ENCODE measurements at regions not wholly inside any gene's neighbourhood (a gene's known extent, or its start where the extent isn't known, plus 50 kb on each side); places are given as distances from the start of the nearest gene placed in this dataset.

GRCh38 chr5:174229068-174229467, 183.6 kb downstream of the NSG2 start:
- TF ChIP-seq BACH1 (IDR thresholded peaks at IDR 0.05; ENCODE audit: low read length) (no peak), CTCF (IDR thresholded peaks at IDR 0.05; ENCODE audit: control extremely low read depth in 1 of 3, insufficient read depth in 1 of 3, low read depth in 1 of 3, low read length in 3 of 3) (no peak), POLR2A (IDR thresholded peaks at IDR 0.05; ENCODE audit: control extremely low read depth in 1 of 2, low read depth in 2 of 2, low read length in 2 of 2) (no peak), KDM1A (IDR thresholded peaks at IDR 0.05; ENCODE audit: borderline replicate concordance, low read length) (no peak), BCL11A (IDR thresholded peaks at IDR 0.05; ENCODE audit: low read depth in 2 of 2, low read length in 2 of 2) (no peak), HDAC2 (IDR thresholded peaks at IDR 0.05; ENCODE audit: borderline replicate concordance in 1 of 2, low read depth in 2 of 2, low read length in 2 of 2) (no peak), TAF1 (IDR thresholded peaks at IDR 0.05; ENCODE audit: low read depth, low read length) (no peak), RAD21 (IDR thresholded peaks at IDR 0.05 in 1 of 2, conservative IDR thresholded peaks at IDR 0.05 in 1 of 2; ENCODE audit: low read depth in 2 of 2, low read length in 2 of 2) (no peak), YY1 (IDR thresholded peaks at IDR 0.05; ENCODE audit: low read depth, low read length) (no peak), EP300 (IDR thresholded peaks at IDR 0.05; ENCODE audit: borderline replicate concordance in 1 of 2, low read depth in 2 of 2, low read length in 2 of 2) (no peak), SP1 (IDR thresholded peaks at IDR 0.05; ENCODE audit: low read depth, low read length) (no peak), EGR1 (IDR thresholded peaks at IDR 0.05; ENCODE audit: borderline replicate concordance, low read depth, low read length) (no peak), POLR2AphosphoS5 (IDR thresholded peaks at IDR 0.05; ENCODE audit: low read depth, low read length) (no peak), NRF1 (IDR thresholded peaks at IDR 0.05; ENCODE audit: low read depth, low read length) (no peak)
